ENCODE measurements at regions not wholly inside any gene's neighbourhood (a gene's known extent, or its start where the extent isn't known, plus 50 kb on each side); places are given as distances from the start of the nearest gene placed in this dataset.

- TF ChIP-seq CTCF (IDR thresholded peaks at IDR 0.05; ENCODE audit: control extremely low read depth in 1 of 3, insufficient read depth in 1 of 3, low read depth in 1 of 3, low read length in 3 of 3) (no peak), EP300 (IDR thresholded peaks at IDR 0.05; ENCODE audit: borderline replicate concordance in 1 of 2, low read depth in 2 of 2, low read length in 2 of 2) (no peak), RFX5 (IDR thresholded peaks at IDR 0.05; ENCODE audit: borderline replicate concordance, low read depth, low read length) (no peak), POLR2A (IDR thresholded peaks at IDR 0.05; ENCODE audit: control extremely low read depth in 1 of 2, low read depth in 2 of 2, low read length in 2 of 2) (no peak), SUZ12 (IDR thresholded peaks at IDR 0.05; ENCODE audit: low read length) (no peak), JUN (IDR thresholded peaks at IDR 0.05; ENCODE audit: low read depth, low read length) (no peak)
Observed at GRCh38 chr5:85168474-85168873, 783.8 kb upstream of the EDIL3 start.

Measured in H1 (cell line).